ENCODE measurements at regions not wholly inside any gene's neighbourhood (a gene's known extent, or its start where the extent isn't known, plus 50 kb on each side); places are given as distances from the start of the nearest gene placed in this dataset.

DNA sequence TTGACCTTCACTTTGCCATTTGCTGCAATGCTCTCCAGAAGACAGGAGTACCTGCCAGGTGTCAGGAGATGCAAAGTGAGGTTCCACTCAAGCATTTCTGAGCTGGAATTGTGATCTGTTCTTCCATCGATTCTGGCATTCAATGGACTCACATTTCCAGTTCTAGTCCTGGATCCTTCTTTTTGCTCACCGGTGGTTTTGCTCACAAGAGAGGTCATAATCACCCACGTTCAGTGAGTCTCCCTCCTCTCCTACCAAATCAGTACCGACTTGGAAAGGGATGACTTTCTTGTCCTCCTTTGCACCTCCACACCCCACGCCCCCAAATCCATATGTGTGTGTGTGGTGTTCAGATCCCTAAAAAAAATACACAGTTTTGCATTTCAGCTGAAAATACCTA, 206.7 kb upstream of the IGF1R start:
- H3K4me2 ChIP-seq: peak overlapping the region; percentile 51; the same call in 1 of the 2 replicates
- H3K9me3 ChIP-seq: no peaks in the 10 kb centered on the region
- H4K20me1 ChIP-seq: no peaks in the 10 kb centered on the region
- no peak for TF ChIP-seq Cebpa-rat (IDR thresholded peaks at IDR 0.05)
- H3K9ac ChIP-seq: no peak overlapping the region
- H3K4me3 ChIP-seq: no peak overlapping the region
- H3K4me1 ChIP-seq: peaks cover 24% of the 10 kb centered on the region
- no peaks in the 10 kb centered on the region for H3K36me3 ChIP-seq
- H3K27me3 ChIP-seq: no peaks in the 10 kb centered on the region
- H3K27ac ChIP-seq: no peak overlapping the region

DNA sequence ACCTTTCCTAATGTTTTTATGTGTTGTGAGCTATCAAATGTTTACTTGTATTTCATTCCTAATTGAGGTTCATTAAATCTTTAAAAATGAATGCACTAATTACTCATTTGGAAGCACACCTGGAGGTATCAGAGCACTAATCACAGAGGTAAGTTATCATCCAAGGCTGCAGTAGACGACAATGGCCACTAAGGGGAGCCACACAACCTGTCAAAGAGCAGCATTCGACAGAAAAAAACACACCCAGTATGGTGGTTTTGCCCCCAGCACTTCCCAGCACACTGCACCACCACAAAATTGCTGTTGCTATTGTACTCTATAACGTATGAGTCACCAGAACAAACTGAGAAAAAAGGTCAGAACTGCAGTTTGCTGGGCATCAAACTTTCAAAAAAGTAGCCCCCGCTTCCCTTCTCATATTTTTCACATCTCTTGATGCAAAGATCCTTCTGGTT, 205.9 kb upstream of the IGF1R start:
- Histone ChIP-seq H3K4me3 (no peak overlapping the region), H3K27ac (no peak overlapping the region), H3K9me3 (no peaks in the 10 kb centered on the region; the same call in 1 of the 2 replicates), H3K36me3 (no peaks in the 10 kb centered on the region), H3K9ac (no peak overlapping the region), H3K4me1 (peaks cover 24% of the 10 kb centered on the region), H4K20me1 (no peaks in the 10 kb centered on the region), H3K4me2 (no peak overlapping the region), H3K27me3 (no peaks in the 10 kb centered on the region)
- TF ChIP-seq Cebpa-rat (IDR thresholded peaks at IDR 0.05): no peak

DNA sequence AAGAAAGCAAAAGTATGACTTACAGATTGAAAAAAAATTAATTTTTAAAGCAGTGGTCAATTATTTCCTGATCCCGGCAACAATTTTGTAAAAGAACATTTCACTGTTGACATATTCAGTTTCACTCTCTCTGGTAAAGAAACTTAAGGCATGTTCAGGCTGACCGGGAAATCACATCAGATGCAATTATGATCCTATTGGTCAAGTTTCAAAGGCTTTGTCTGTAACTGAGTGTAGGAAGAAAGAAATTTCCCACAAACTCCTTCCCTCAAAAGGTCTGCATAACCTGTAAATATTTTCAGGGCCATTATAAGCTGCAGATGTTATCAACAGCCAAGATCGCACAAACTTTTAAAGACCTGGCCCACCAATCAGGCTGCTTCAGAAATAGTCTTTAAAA, 205.4 kb upstream of the IGF1R start:
- no peak overlapping the region for H3K9ac ChIP-seq
- TF ChIP-seq Cebpa-rat (IDR thresholded peaks at IDR 0.05): no peak
- H3K27ac ChIP-seq: no peak overlapping the region
- no peaks in the 10 kb centered on the region for H4K20me1 ChIP-seq
- H3K4me3 ChIP-seq: no peak overlapping the region
- H3K27me3 ChIP-seq: no peaks in the 10 kb centered on the region
- peaks cover under 1% of the 10 kb centered on the region for H3K9me3 ChIP-seq
- H3K36me3 ChIP-seq: no peaks in the 10 kb centered on the region
- H3K4me1 ChIP-seq: peaks cover 24% of the 10 kb centered on the region
- H3K4me2 ChIP-seq: no peak overlapping the region

DNA sequence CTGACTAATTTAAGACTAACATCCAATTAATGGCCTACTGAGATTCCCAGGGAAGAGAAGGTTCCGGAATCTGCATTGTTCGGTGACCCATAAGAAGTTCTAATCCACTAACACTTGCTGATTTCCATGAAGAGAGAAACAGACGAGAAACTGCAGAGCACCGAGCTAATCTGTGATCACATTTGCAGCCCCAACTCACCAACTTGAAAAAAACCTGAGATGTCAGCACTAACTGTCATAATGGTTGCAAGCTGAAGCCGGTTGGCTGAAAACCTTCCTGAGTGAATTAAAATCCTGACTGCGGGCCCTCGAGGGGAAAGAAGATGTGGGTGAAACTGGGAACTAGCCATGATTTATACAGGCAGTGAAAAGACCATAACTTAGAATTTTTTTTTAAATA, 204.8 kb upstream of the IGF1R start:
- no peak overlapping the region for H3K4me2 ChIP-seq
- H3K4me3 ChIP-seq: no peak overlapping the region
- no peaks in the 10 kb centered on the region for H3K36me3 ChIP-seq
- H3K9ac ChIP-seq: no peak overlapping the region
- peaks cover 24% of the 10 kb centered on the region for H3K4me1 ChIP-seq
- H3K27me3 ChIP-seq: no peaks in the 10 kb centered on the region
- H4K20me1 ChIP-seq: no peaks in the 10 kb centered on the region
- no peak for TF ChIP-seq Cebpa-rat (IDR thresholded peaks at IDR 0.05)
- H3K9me3 ChIP-seq: peaks cover 7% of the 10 kb centered on the region
- H3K27ac ChIP-seq: no peak overlapping the region

DNA sequence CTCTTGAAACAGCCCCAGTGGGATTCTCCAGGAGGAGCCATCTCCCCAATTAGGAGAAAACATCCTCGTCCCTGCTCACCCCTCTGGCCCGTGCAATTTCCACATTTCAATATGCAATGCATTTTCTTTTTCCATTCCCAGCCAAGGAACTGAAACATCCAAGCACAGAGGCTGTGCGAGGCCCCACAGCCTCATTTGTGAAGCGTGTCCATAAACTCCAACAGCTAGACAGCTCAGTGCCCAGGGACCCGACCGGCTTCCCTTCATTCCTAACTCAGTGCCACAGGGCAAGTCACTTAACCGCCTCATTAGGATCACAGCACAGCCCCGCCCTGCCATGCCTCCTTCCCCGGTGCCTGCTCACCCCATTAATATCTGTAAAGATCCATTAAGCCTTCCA, 204.2 kb upstream of the IGF1R start:
- no peak overlapping the region for H3K9ac ChIP-seq
- no peak overlapping the region for H3K27ac ChIP-seq
- no peaks in the 10 kb centered on the region for H4K20me1 ChIP-seq
- no peaks in the 10 kb centered on the region for H3K36me3 ChIP-seq
- peaks cover 24% of the 10 kb centered on the region for H3K4me1 ChIP-seq
- TF ChIP-seq Cebpa-rat (IDR thresholded peaks at IDR 0.05): no peak
- H3K4me3 ChIP-seq: no peak overlapping the region
- no peak overlapping the region for H3K4me2 ChIP-seq
- H3K9me3 ChIP-seq: peaks cover 11% of the 10 kb centered on the region
- no peaks in the 10 kb centered on the region for H3K27me3 ChIP-seq

DNA sequence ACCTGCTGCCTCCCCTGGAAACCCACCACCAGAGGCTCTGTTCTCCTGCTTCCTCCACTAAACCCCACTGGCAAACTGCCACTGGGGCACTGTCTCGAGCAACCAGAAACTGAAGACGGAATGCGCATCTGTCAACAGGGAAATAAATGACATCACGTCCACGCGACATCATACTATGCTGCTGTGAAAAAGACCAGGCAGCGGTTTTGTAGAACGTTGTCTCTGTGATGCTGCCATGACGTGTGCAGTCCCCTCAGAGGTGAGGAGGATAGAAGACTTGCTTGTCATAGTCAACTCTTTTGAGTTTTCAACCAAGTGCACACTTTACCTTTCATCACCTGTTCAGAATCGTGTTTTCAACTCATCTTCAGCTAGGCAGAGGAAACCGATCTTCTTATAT, 203.0 kb upstream of the IGF1R start:
- Histone ChIP-seq H3K27ac (no peak overlapping the region), H3K9me3 (peaks cover 11% of the 10 kb centered on the region), H3K4me2 (no peak overlapping the region), H3K9ac (no peak overlapping the region), H4K20me1 (no peaks in the 10 kb centered on the region), H3K4me3 (no peak overlapping the region), H3K36me3 (no peaks in the 10 kb centered on the region), H3K27me3 (no peaks in the 10 kb centered on the region), H3K4me1 (peaks cover 18% of the 10 kb centered on the region)
- no peak for TF ChIP-seq Cebpa-rat (IDR thresholded peaks at IDR 0.05)

DNA sequence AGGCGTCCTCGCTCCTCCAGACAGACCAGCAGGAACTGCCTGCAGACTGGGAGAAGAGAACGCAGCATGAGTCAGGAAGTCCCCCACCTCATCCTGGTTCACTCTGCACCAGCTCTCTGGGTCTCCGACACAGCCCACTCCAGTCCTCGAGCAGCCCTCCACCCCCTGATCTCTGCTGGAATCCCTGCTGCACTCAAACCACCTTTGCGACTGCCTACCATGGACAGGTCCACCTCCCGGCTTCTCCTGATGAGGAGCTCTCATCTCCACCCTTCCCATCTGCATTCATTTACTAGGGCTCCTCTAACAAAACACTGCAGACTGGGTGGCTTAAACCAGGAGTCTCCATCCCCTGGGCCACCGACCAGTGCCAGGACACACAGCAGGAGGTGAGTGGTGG, 202.3 kb upstream of the IGF1R start:
- Histone ChIP-seq H3K27me3 (no peaks in the 10 kb centered on the region), H3K4me1 (peaks cover 10% of the 10 kb centered on the region), H3K36me3 (no peaks in the 10 kb centered on the region), H3K4me2 (no peak overlapping the region), H4K20me1 (no peaks in the 10 kb centered on the region), H3K27ac (no peak overlapping the region), H3K9ac (no peak overlapping the region), H3K9me3 (peaks cover 11% of the 10 kb centered on the region), H3K4me3 (no peak overlapping the region)
- no peak for TF ChIP-seq Cebpa-rat (IDR thresholded peaks at IDR 0.05)

DNA sequence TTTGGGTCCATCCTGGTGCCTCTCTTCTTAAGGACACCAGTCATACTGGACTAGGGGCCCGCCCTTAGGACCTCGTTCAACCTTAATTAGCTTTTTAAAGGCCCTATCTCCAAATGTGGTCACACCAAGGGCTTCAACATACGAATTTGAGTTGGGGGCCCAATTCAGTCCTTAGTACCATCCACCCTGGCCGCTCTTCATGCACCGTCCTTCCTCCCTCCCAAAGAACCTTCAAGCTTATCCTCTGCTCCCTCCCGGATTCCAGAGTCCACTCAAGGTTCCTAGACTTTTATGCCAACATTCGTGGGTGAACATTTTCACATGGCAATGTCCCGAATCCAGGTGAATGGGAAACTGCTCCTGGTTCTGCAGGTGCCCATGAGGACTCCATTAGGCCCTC, 201.3 kb upstream of the IGF1R start:
- Histone ChIP-seq H3K27ac (no peak overlapping the region), H3K27me3 (no peaks in the 10 kb centered on the region), H3K9ac (no peak overlapping the region), H3K4me2 (no peak overlapping the region), H3K9me3 (peaks cover 11% of the 10 kb centered on the region), H3K4me3 (no peak overlapping the region), H3K36me3 (no peaks in the 10 kb centered on the region), H4K20me1 (no peaks in the 10 kb centered on the region), H3K4me1 (0 out of 2 replicates have a peak, but pooled peaks cover 5% of the 10 kb centered on the region)
- no peak for TF ChIP-seq Cebpa-rat (IDR thresholded peaks at IDR 0.05)

DNA sequence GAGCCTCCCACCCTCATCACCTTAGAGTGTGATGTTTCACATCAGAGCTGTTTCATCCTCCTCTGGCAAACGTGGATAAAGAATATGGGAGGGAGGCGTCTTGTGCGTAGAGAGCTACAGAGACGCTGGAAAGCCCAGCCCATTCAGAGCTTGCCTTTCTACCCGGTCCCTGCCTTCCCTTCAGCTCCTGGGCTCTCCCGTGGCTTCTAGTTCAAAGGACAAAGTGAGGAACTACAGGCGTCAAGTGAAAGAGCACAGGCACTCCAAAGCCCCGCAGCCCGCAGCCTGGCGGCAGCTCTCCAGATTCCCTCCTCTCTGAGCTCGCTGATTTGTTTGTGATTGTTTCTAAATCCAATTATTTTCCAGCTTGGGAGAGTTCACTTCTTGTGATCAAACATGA, 197.1 kb upstream of the IGF1R start:
- no peaks in the 10 kb centered on the region for H3K36me3 ChIP-seq
- peaks cover 11% of the 10 kb centered on the region for H3K9me3 ChIP-seq
- H3K4me2 ChIP-seq: no peak overlapping the region
- no peak for TF ChIP-seq Cebpa-rat (IDR thresholded peaks at IDR 0.05)
- H4K20me1 ChIP-seq: no peaks in the 10 kb centered on the region
- no peak overlapping the region for H3K27ac ChIP-seq
- H3K9ac ChIP-seq: no peak overlapping the region
- H3K4me3 ChIP-seq: no peak overlapping the region
- no peaks in the 10 kb centered on the region for H3K27me3 ChIP-seq
- H3K4me1 ChIP-seq: no peaks in the 10 kb centered on the region

DNA sequence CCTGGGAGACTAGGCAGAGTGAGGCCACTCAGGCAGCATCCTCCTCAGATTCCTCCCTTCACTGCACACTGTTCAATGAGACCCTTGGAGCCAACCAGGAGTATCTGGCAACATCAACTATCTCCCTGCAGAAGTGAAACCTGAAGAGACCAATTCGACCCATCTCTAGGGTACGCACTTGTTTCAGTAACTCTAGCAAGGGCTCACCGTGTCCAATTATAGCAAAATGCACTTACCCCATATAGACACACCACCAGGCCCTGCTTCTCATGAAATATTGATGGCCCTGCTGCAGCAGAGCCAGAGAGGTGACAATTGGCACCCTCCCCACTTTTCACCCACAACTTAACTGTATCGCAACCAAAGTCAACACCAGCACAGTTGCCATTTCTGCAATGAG, 196.1 kb upstream of the IGF1R start:
- H4K20me1 ChIP-seq: no peaks in the 10 kb centered on the region
- no peak overlapping the region for H3K9ac ChIP-seq
- TF ChIP-seq Cebpa-rat (IDR thresholded peaks at IDR 0.05): no peak
- no peak overlapping the region for H3K4me2 ChIP-seq
- peaks cover 11% of the 10 kb centered on the region for H3K9me3 ChIP-seq
- H3K27ac ChIP-seq: no peak overlapping the region
- no peaks in the 10 kb centered on the region for H3K4me1 ChIP-seq
- no peaks in the 10 kb centered on the region for H3K27me3 ChIP-seq
- no peaks in the 10 kb centered on the region for H3K36me3 ChIP-seq
- H3K4me3 ChIP-seq: no peak overlapping the region

DNA sequence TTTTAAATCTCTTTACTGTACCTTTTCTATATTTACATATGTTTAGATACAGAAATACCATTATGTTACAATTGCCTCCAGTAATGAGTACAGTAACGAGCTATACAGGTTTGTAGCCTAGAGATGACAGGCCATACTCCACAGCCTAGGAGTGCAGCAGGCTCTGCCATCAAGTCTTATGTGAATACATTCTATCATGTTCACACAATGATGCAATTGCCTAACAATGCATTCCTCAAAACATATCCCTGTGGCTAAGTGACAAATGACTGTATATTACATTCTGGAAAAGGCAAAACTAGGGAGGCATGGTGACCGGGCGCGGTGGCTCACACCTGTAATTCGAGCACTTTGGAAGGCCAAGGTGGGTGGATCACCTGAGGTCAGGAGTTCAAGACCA, 192.4 kb upstream of the IGF1R start:
- H3K9me3 ChIP-seq: no peaks in the 10 kb centered on the region
- no peaks in the 10 kb centered on the region for H3K4me1 ChIP-seq
- H3K36me3 ChIP-seq: no peaks in the 10 kb centered on the region
- no peak overlapping the region for H3K4me3 ChIP-seq
- no peak for TF ChIP-seq Cebpa-rat (IDR thresholded peaks at IDR 0.05)
- no peaks in the 10 kb centered on the region for H3K27me3 ChIP-seq
- no peak overlapping the region for H3K27ac ChIP-seq
- H3K9ac ChIP-seq: no peak overlapping the region
- no peaks in the 10 kb centered on the region for H4K20me1 ChIP-seq
- no peak overlapping the region for H3K4me2 ChIP-seq

Data from BLaER1 (cell line).